ENCODE measurements at regions not wholly inside any gene's neighbourhood (a gene's known extent, or its start where the extent isn't known, plus 50 kb on each side); places are given as distances from the start of the nearest gene placed in this dataset.

GRCh38 chr15:87572381-87572910, 684.1 kb downstream of the NTRK3 start:
- DNase-seq (ENCODE audit: low spot score), result no peak
- intact Hi-C loops (cut with DNase I), result no loop called here
- Histone ChIP-seq H3K9me3 (no peaks in the 10 kb centered on the region), H3K4me3 (no peak overlapping the region), H3K27me3 (replicated peaks; ENCODE audit: insufficient read depth) (no peaks in the 10 kb centered on the region), H3K4me1 (replicated peaks) (no peaks in the 10 kb centered on the region), H3K36me3 (no peaks in the 10 kb centered on the region), H3K27ac (no peak overlapping the region)
- 89% methylated on average over 8 of the region's 8 CpGs for WGBS
- TF ChIP-seq POLR2AphosphoS5 (IDR thresholded peaks at IDR 0.05) (no peak), CTCF (IDR thresholded peaks at IDR 0.05) (no peak), POLR2A (IDR thresholded peaks at IDR 0.05) (no peak)

GRCh38 chr15:87570206-87570605, 686.3 kb downstream of the NTRK3 start:
- no peak for DNase-seq (ENCODE audit: low spot score)
- WGBS, result 6% methylated on average over 2 of the region's 2 CpGs

GRCh38 chr15:87569581-87569980, 687.0 kb downstream of the NTRK3 start:
- Histone ChIP-seq H3K9me3 (no peaks in the 10 kb centered on the region), H3K36me3 (no peaks in the 10 kb centered on the region), H3K4me1 (replicated peaks) (no peaks in the 10 kb centered on the region), H3K4me3 (no peak overlapping the region), H3K27me3 (replicated peaks; ENCODE audit: insufficient read depth) (no peaks in the 10 kb centered on the region), H3K27ac (no peak overlapping the region)
- DNase-seq (ENCODE audit: low spot score), result no peak
- intact Hi-C loops (cut with DNase I), result no loop called here
- 94% methylated on average over 3 of the region's 3 CpGs for WGBS
- TF ChIP-seq POLR2A (IDR thresholded peaks at IDR 0.05) (no peak), CTCF (IDR thresholded peaks at IDR 0.05) (no peak), POLR2AphosphoS5 (IDR thresholded peaks at IDR 0.05) (no peak)

More at GRCh38 chr15:87570206-87570605, 686.3 kb downstream of the NTRK3 start:
- intact Hi-C loops (cut with DNase I), result no loop called here
- H3K36me3 ChIP-seq, result no peaks in the 10 kb centered on the region
- no peaks in the 10 kb centered on the region for H3K9me3 ChIP-seq
- H3K4me1 ChIP-seq (replicated peaks), result no peaks in the 10 kb centered on the region
- no peaks in the 10 kb centered on the region for H3K27me3 ChIP-seq (replicated peaks; ENCODE audit: insufficient read depth)
- no peak overlapping the region for H3K27ac ChIP-seq
- no peak for TF ChIP-seq CTCF (IDR thresholded peaks at IDR 0.05)
- TF ChIP-seq POLR2AphosphoS5 (IDR thresholded peaks at IDR 0.05), result no peak
- TF ChIP-seq POLR2A (IDR thresholded peaks at IDR 0.05), result no peak
- H3K4me3 ChIP-seq, result no peak overlapping the region

- no peak overlapping the region for H3K27ac ChIP-seq
- intact Hi-C loops (cut with DNase I), result no loop called here
- H3K4me3 ChIP-seq, result no peak overlapping the region
- H3K27me3 ChIP-seq (replicated peaks; ENCODE audit: insufficient read depth), result no peaks in the 10 kb centered on the region
- H3K4me1 ChIP-seq (replicated peaks), result no peaks in the 10 kb centered on the region
- H3K9me3 ChIP-seq, result no peaks in the 10 kb centered on the region
- WGBS, result 68% methylated on average over 3 of the region's 3 CpGs
- no peak for DNase-seq (ENCODE audit: low spot score)
- TF ChIP-seq CTCF (IDR thresholded peaks at IDR 0.05) (no peak), POLR2AphosphoS5 (IDR thresholded peaks at IDR 0.05) (no peak), POLR2A (IDR thresholded peaks at IDR 0.05) (no peak)
- H3K36me3 ChIP-seq, result no peaks in the 10 kb centered on the region
Measured at GRCh38 chr15:87567406-87568030, 689.0 kb downstream of the NTRK3 start.

- Histone ChIP-seq H3K4me1 (replicated peaks) (no peaks in the 10 kb centered on the region), H3K27ac (no peak overlapping the region), H3K36me3 (no peaks in the 10 kb centered on the region), H3K27me3 (replicated peaks; ENCODE audit: insufficient read depth) (no peaks in the 10 kb centered on the region), H3K4me3 (no peak overlapping the region), H3K9me3 (no peaks in the 10 kb centered on the region)
- TF ChIP-seq CTCF (IDR thresholded peaks at IDR 0.05) (no peak), POLR2A (IDR thresholded peaks at IDR 0.05) (no peak), POLR2AphosphoS5 (IDR thresholded peaks at IDR 0.05) (no peak)
- intact Hi-C loops (cut with DNase I), result no loop called here
- DNase-seq (ENCODE audit: low spot score), result no peak
- WGBS, result 83% methylated on average over 6 of the region's 6 CpGs
Measured at GRCh38 chr15:87566236-87566635, 690.3 kb downstream of the NTRK3 start.

Measured in prostate gland (tissue), 2 donors.